Loucy (cell line): ENCODE measurements at regions not wholly inside any gene's neighbourhood (a gene's known extent, or its start where the extent isn't known, plus 50 kb on each side); places are given as distances from the start of the nearest gene placed in this dataset.

Source experiments
- H2AFZ ChIP-seq: fragments of 200-600 bp; sonication (generic); 2 replicates; pipeline ENCODE4 v1.6.0; 2016; ENCODE audit warnings: antibody characterized with exemption, mild to moderate bottlenecking, low read length, moderate library complexity
- H3F3A ChIP-seq: fragments of 200-600 bp; 2 replicates; pipeline ENCODE4 v1.6.0; 2016; ENCODE audit warnings: antibody characterized with exemption, low read depth, mild to moderate bottlenecking
- H3K27me3 ChIP-seq: fragments of 200-600 bp; sonication (generic); 2 replicates; pipeline ENCODE4 v1.6.1; 2014; ENCODE audit warnings: low read length, mild to moderate bottlenecking; ENCODE audit not compliant: insufficient read depth, poor library complexity, severe bottlenecking
- H3K36me3 ChIP-seq: fragments of 200-600 bp; sonication (generic); 2 replicates; pipeline ENCODE4 v1.6.1; 2016; ENCODE audit warnings: low read length; ENCODE audit not compliant: insufficient read depth
- H3K4me1 ChIP-seq: fragments of 200-600 bp; sonication (generic); 2 replicates; pipeline ENCODE4 v1.5.1; 2014; ENCODE audit warnings: low read length, mild to moderate bottlenecking; ENCODE audit not compliant: insufficient read depth, poor library complexity, severe bottlenecking
- H3K4me2 ChIP-seq: fragments of 200-600 bp; sonication (generic); 2 replicates; pipeline ENCODE4 v1.6.0; 2014; ENCODE audit warnings: antibody characterized with exemption, low read length, low read depth, mild to moderate bottlenecking; ENCODE audit not compliant: poor library complexity, severe bottlenecking
- H3K4me3 ChIP-seq: fragments of 200-600 bp; sonication (generic); 2 replicates; pipeline ENCODE4 v1.5.1; 2014; ENCODE audit warnings: low read length, mild to moderate bottlenecking, mixed read lengths; ENCODE audit not compliant: poor library complexity, severe bottlenecking
- H3K79me2 ChIP-seq: fragments of 200-600 bp; sonication (generic); 2 replicates; pipeline ENCODE4 v1.6.1; 2014; ENCODE audit warnings: low read length; ENCODE audit not compliant: insufficient read depth
- H3K9ac ChIP-seq: fragments of 200-600 bp; sonication (generic); 2 replicates; pipeline ENCODE4 v1.6.0; 2014; ENCODE audit warnings: mild to moderate bottlenecking, low read depth, low read length, moderate library complexity; ENCODE audit not compliant: poor library complexity, severe bottlenecking
- H3K9me2 ChIP-seq: fragments of 200-600 bp; sonication (generic); replicated peaks from 2 replicates; pipeline ENCODE4 v1.6.1; 2016; ENCODE audit warnings: low read depth, low read length, mixed read lengths
- H3K9me3 ChIP-seq: fragments of 200-600 bp; sonication (generic); 2 replicates; pipeline ENCODE4 v1.6.1; 2014; ENCODE audit warnings: mild to moderate bottlenecking, antibody characterized with exemption, low read length, low read depth; ENCODE audit not compliant: insufficient read depth
- H4K20me1 ChIP-seq: fragments of 200-600 bp; sonication (generic); 2 replicates; pipeline ENCODE4 v1.6.0; 2014; ENCODE audit warnings: antibody characterized with exemption, low read length, mild to moderate bottlenecking; ENCODE audit not compliant: insufficient read depth, poor library complexity, severe bottlenecking
- CTCF ChIP-seq: fragments of 200-600 bp; sonication (generic); conservative IDR thresholded peaks from 2 replicates; pipeline ENCODE4 v1.5.1; 2014; ENCODE audit warnings: mild to moderate bottlenecking, antibody characterized with exemption, low read length
- EZH2phosphoT487 ChIP-seq: fragments of 200-600 bp; IDR thresholded peaks from 2 replicates; pipeline ENCODE4 v1.6.1; 2018; ENCODE audit warnings: antibody characterized with exemption, mild to moderate bottlenecking, moderate library complexity, borderline replicate concordance

GRCh38 chr20:21026951-21027350, 79.2 kb downstream of the LINC00237 start:
- Histone ChIP-seq H2AFZ (no peak overlapping the region), H3K9ac (no peak overlapping the region), H3K9me2 (no peaks in the 10 kb centered on the region), H3K27me3 (no peaks in the 10 kb centered on the region), H3F3A (no peaks in the 10 kb centered on the region), H3K4me1 (peaks cover 20% of the 10 kb centered on the region), H3K9me3 (no peaks in the 10 kb centered on the region), H3K4me3 (no peak overlapping the region), H4K20me1 (no peaks in the 10 kb centered on the region), H3K79me2 (no peaks in the 10 kb centered on the region), H3K4me2 (no peak overlapping the region), H3K36me3 (no peaks in the 10 kb centered on the region)
- TF ChIP-seq EZH2phosphoT487 = no peak

GRCh38 chr20:21024420-21024819, 81.7 kb downstream of the LINC00237 start:
- Histone ChIP-seq H4K20me1 (no peaks in the 10 kb centered on the region), H3K79me2 (no peaks in the 10 kb centered on the region), H3K27me3 (no peaks in the 10 kb centered on the region), H3K9me2 (no peaks in the 10 kb centered on the region), H3F3A (no peaks in the 10 kb centered on the region), H3K36me3 (no peaks in the 10 kb centered on the region), H3K4me1 (peaks cover 13% of the 10 kb centered on the region), H2AFZ (no peak overlapping the region), H3K9ac (no peak overlapping the region), H3K4me3 (no peak overlapping the region), H3K4me2 (no peak overlapping the region), H3K9me3 (no peaks in the 10 kb centered on the region)
- TF ChIP-seq EZH2phosphoT487 = no peak
- no peak for TF ChIP-seq CTCF

- Histone ChIP-seq H3K4me2 (no peak overlapping the region), H3K27me3 (no peaks in the 10 kb centered on the region), H3K4me1 (peaks cover 10% of the 10 kb centered on the region), H3K4me3 (no peak overlapping the region), H3K36me3 (no peaks in the 10 kb centered on the region), H3K9me2 (no peaks in the 10 kb centered on the region), H2AFZ (no peak overlapping the region), H3K79me2 (no peaks in the 10 kb centered on the region), H3K9me3 (no peaks in the 10 kb centered on the region), H4K20me1 (no peaks in the 10 kb centered on the region), H3K9ac (no peak overlapping the region), H3F3A (no peaks in the 10 kb centered on the region)
- TF ChIP-seq CTCF (no peak), EZH2phosphoT487 (no peak)
Measured at GRCh38 chr20:21022925-21023324, 83.2 kb downstream of the LINC00237 start.

GRCh38 chr20:21021472-21021790, 84.7 kb downstream of the LINC00237 start:
- Histone ChIP-seq H2AFZ (no peak overlapping the region), H3K4me1 (peaks cover 21% of the 10 kb centered on the region), H3K9me3 (no peaks in the 10 kb centered on the region), H3K9me2 (no peaks in the 10 kb centered on the region), H3F3A (no peaks in the 10 kb centered on the region), H3K36me3 (no peaks in the 10 kb centered on the region), H3K27me3 (no peaks in the 10 kb centered on the region), H3K4me3 (no peak overlapping the region), H3K4me2 (no peak overlapping the region), H4K20me1 (no peaks in the 10 kb centered on the region), H3K9ac (no peak overlapping the region), H3K79me2 (no peaks in the 10 kb centered on the region)
- TF ChIP-seq EZH2phosphoT487 = no peak
- TF ChIP-seq CTCF = no peak
